Astrocyte (in vitro differentiated cells and primary cell): ENCODE measurements at regions not wholly inside any gene's neighbourhood (a gene's known extent, or its start where the extent isn't known, plus 50 kb on each side); places are given as distances from the start of the nearest gene placed in this dataset.

Source experiments
- EZH2 ChIP-seq: IDR thresholded peaks from 2 replicates; pipeline ENCODE4 v1.6.1; 2012; ENCODE audit warnings: mild to moderate bottlenecking, low read length, inconsistent platforms; ENCODE audit not compliant: insufficient read depth
- TF ChIP-seq, protein P1 (sequence below): IDR thresholded peaks from 2 replicates; pipeline ENCODE4 v1.5.1; 2011; ENCODE audit warnings: low read depth, mild to moderate bottlenecking, inconsistent platforms, low read length, moderate library complexity; ENCODE audit not compliant: insufficient read depth

DNA sequence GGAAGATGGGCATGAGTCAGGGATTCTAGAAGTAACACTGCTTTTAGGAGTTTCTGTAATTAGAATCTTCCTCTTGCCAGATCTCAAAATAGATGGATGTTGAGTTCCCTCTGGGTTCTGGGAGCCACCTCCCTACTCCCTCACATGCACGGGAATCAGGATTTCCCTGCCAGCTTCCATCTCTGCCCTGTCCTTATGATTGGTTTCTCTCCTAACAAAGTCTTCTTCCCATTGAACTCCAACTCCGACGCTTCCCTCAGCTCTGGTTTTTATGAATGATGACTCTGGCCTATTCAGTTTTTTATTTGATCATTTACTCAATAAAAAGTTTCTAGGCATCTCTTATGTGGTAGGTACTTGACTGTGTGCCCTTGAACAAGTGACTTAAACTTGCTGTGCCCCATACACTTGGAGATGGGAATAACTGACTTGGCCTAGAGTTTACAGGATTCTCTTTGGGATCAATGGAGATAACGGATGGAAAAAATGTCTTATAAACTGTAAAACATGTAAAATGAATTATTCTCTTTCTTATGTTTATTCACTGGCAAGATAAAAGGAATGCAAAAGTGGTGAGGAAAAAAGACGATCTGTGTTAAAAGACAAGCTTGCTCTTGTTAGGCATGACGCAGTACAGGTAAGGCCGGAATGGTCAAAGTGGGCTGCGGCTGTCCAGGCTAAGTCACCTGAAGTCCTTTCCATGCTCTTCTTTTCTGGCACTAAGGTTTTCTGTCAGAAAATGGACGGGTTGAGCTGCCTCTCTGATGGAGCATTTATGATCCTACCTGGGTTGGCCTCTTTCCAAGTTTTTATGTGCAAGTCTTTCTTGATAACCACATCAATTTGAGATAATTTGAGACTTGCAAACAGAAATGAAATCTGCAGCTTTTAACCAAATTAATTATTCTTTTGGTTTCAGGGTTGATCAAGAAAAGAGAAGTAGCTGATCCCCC lies 199.6 kb downstream of the MYCN start:
- TF ChIP-seq, protein P1, sequence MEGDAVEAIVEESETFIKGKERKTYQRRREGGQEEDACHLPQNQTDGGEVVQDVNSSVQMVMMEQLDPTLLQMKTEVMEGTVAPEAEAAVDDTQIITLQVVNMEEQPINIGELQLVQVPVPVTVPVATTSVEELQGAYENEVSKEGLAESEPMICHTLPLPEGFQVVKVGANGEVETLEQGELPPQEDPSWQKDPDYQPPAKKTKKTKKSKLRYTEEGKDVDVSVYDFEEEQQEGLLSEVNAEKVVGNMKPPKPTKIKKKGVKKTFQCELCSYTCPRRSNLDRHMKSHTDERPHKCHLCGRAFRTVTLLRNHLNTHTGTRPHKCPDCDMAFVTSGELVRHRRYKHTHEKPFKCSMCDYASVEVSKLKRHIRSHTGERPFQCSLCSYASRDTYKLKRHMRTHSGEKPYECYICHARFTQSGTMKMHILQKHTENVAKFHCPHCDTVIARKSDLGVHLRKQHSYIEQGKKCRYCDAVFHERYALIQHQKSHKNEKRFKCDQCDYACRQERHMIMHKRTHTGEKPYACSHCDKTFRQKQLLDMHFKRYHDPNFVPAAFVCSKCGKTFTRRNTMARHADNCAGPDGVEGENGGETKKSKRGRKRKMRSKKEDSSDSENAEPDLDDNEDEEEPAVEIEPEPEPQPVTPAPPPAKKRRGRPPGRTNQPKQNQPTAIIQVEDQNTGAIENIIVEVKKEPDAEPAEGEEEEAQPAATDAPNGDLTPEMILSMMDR, result no peak
- TF ChIP-seq EZH2, result no peak
